Peyer's patch (tissue), 4 donors: ENCODE measurements at regions not wholly inside any gene's neighbourhood (a gene's known extent, or its start where the extent isn't known, plus 50 kb on each side); places are given as distances from the start of the nearest gene placed in this dataset.

Source experiments
- CTCF ChIP-seq, 6 experiments: fragments of 450-650 bp in 4 of 6; fragments of 200-600 bp in 2 of 6; sonication (generic) in 1 of 6; IDR thresholded peaks; one replicate each; pipeline ENCODE4 v1.5.1; 2017 to 2019; ENCODE audit warnings: antibody characterized with exemption in 6 of 6, mild to moderate bottlenecking in 3 of 6, moderate library complexity in 1 of 6
- POLR2A ChIP-seq, 2 donors: fragments of 450-650 bp; IDR thresholded peaks; one replicate each; pipeline ENCODE4 v1.5.1; 2017; ENCODE audit warnings: antibody characterized with exemption in 2 of 2, mild to moderate bottlenecking in 2 of 2, moderate library complexity in 2 of 2

DNA sequence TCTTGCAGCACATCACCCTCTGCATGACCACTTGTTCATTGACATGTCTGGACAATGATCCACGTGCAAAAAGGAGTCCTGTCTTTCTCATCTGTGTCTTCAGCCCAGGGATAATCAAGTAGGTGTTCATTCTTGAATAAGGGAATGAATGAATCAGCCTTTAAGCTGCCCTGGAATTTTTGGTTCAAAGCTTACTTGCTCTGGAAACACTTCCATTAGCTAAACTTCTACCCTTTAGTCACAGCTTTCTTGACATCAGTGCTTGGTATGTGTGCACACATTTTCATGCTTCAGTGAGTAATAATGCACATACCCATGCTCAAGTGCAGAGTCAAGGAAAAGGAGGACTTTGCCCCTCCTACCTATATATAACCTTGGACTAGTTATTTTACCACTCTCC lies 103.0 kb upstream of the CDH13 start:
- TF ChIP-seq POLR2A (IDR thresholded peaks at IDR 0.05) = no peak
- TF ChIP-seq CTCF (IDR thresholded peaks at IDR 0.05) = no peak
